ENCODE measurements at regions not wholly inside any gene's neighbourhood (a gene's known extent, or its start where the extent isn't known, plus 50 kb on each side); places are given as distances from the start of the nearest gene placed in this dataset.

- DNase-seq (ENCODE audit: low read depth), result peak; percentile 13
Measured at GRCh38 chr5:109533751-109534272, 124.0 kb upstream of the PJA2 start.

- DNase-seq (ENCODE audit: low read depth), result no peak
Measured at GRCh38 chr5:109532773-109533364, 123.1 kb upstream of the PJA2 start.

- no peak for DNase-seq (ENCODE audit: low read depth)
Measured at GRCh38 chr5:109531262-109531661, 121.5 kb upstream of the PJA2 start.

- DNase-seq (ENCODE audit: low read depth), result no peak
Measured at GRCh38 chr5:109529987-109530386, 120.2 kb upstream of the PJA2 start.

GRCh38 chr5:109529520-109529919 lies 119.7 kb upstream of the PJA2 start:
- no peak for DNase-seq (ENCODE audit: low read depth)

- no peak for DNase-seq (ENCODE audit: low read depth)
Measured at GRCh38 chr5:109524555-109524954, 114.8 kb upstream of the PJA2 start.

- DNase-seq (ENCODE audit: low read depth), result no peak
Measured at GRCh38 chr5:109524026-109524425, 114.3 kb upstream of the PJA2 start.

- DNase-seq (ENCODE audit: low read depth), result no peak
Measured at GRCh38 chr5:109522404-109522803, 112.6 kb upstream of the PJA2 start.

GRCh38 chr5:109519416-109519815 lies 109.6 kb upstream of the PJA2 start:
- DNase-seq (ENCODE audit: low read depth), result no peak

- DNase-seq (ENCODE audit: low read depth), result peak; percentile 1
Measured at GRCh38 chr5:109516390-109516789, 106.6 kb upstream of the PJA2 start.

GRCh38 chr5:109511980-109512734 lies 102.4 kb upstream of the PJA2 start:
- DNase-seq (ENCODE audit: low read depth), result no peak

- DNase-seq (ENCODE audit: low read depth), result no peak
Measured at GRCh38 chr5:109506556-109506955, 96.8 kb upstream of the PJA2 start.

- DNase-seq (ENCODE audit: low read depth), result no peak
Measured at GRCh38 chr5:109496112-109496511, 86.3 kb upstream of the PJA2 start.

GRCh38 chr5:109487753-109488420 lies 78.1 kb upstream of the PJA2 start:
- DNase-seq (ENCODE audit: low read depth), result no peak

GRCh38 chr5:109486200-109486804 lies 76.5 kb upstream of the PJA2 start:
- no peak for DNase-seq (ENCODE audit: low read depth)

GRCh38 chr5:109485030-109485429 lies 75.3 kb upstream of the PJA2 start:
- DNase-seq (ENCODE audit: low read depth), result no peak

GRCh38 chr5:109484597-109484996 lies 74.8 kb upstream of the PJA2 start:
- no peak for DNase-seq (ENCODE audit: low read depth)

GRCh38 chr5:109483395-109483971 lies 73.7 kb upstream of the PJA2 start:
- DNase-seq (ENCODE audit: low read depth), result no peak

- no peak for DNase-seq (ENCODE audit: low read depth)
Measured at GRCh38 chr5:109482748-109483147, 73.0 kb upstream of the PJA2 start.

GRCh38 chr5:109479260-109479860 lies 69.6 kb upstream of the PJA2 start:
- DNase-seq (ENCODE audit: low read depth), result no peak

GRCh38 chr5:109478830-109479229 lies 69.1 kb upstream of the PJA2 start:
- no peak for DNase-seq (ENCODE audit: low read depth)
